Thymus (tissue), 11 donors: ENCODE measurements at regions not wholly inside any gene's neighbourhood (a gene's known extent, or its start where the extent isn't known, plus 50 kb on each side); places are given as distances from the start of the nearest gene placed in this dataset.
"Not testable (repeated sequence)": the region's sequence is repeated elsewhere in the genome, so short reads cannot be mapped to it uniquely, and the experiment has no call there.

Experiments used
- DNase-seq, 9 donors: peaks; one replicate each; pipeline ENCODE4 v3.0.0-alpha.2; 2013; ENCODE audit warnings: low spot score in 9 of 9, low read depth in 6 of 9, missing footprints in 1 of 9
- H3K27ac ChIP-seq, 2 donors: one replicate each; pipeline ENCODE4 v1.5.1; 2013; ENCODE audit warnings: control low read depth in 1 of 2, low read depth in 1 of 2, low read length in 1 of 2, mild to moderate bottlenecking in 1 of 2, moderate library complexity in 1 of 2
- H3K27me3 ChIP-seq, 2 donors: one replicate each; pipeline ENCODE4 v1.5.1; 2013; ENCODE audit warnings: low read length in 1 of 2; ENCODE audit not compliant: control insufficient read depth in 2 of 2, insufficient read depth in 1 of 2
- H3K36me3 ChIP-seq, 2 donors: one replicate each; pipeline ENCODE4 v1.5.1; 2013; ENCODE audit warnings: low read length in 1 of 2, mild to moderate bottlenecking in 1 of 2, moderate library complexity in 1 of 2; ENCODE audit not compliant: control insufficient read depth in 2 of 2, insufficient read depth in 2 of 2
- H3K4me1 ChIP-seq, 2 donors: one replicate each; pipeline ENCODE4 v1.5.1; 2013; ENCODE audit warnings: low read length in 2 of 2; ENCODE audit not compliant: control insufficient read depth in 2 of 2, insufficient read depth in 2 of 2
- H3K4me3 ChIP-seq, 2 donors: one replicate each; pipeline ENCODE4 v1.5.1; 2013; ENCODE audit warnings: low read length in 2 of 2, control low read depth in 1 of 2, mild to moderate bottlenecking in 1 of 2
- H3K9me3 ChIP-seq, 2 donors: one replicate each; pipeline ENCODE4 v1.5.1; 2013; ENCODE audit warnings: low read length in 1 of 2, mild to moderate bottlenecking in 1 of 2; ENCODE audit not compliant: control insufficient read depth in 2 of 2, insufficient read depth in 1 of 2
- WGBS: extraction: QIAGEN DNeasy Blood & Tissue Kit; methylation state at CpG from one replicate; pipeline ENCODE4 v1.1.7; 2013; 5-methylcytosine and 5-hydroxymethylcytosine counted together
- donor health status: healthy.

GRCh38 chr20:30611239-30611984 lies 646.1 kb upstream of the DEFB115 start:
- H3K4me3 ChIP-seq: no peak overlapping the region
- WGBS: 82% methylated on average over 15 of the region's 15 CpGs
- no peaks in the 10 kb centered on the region for H3K4me1 ChIP-seq
- H3K9me3 ChIP-seq: peaks cover 6 to 31% of the 10 kb centered on the region in 2 donors
- no peaks in the 10 kb centered on the region for H3K36me3 ChIP-seq
- H3K27ac ChIP-seq: no peak overlapping the region
- no peak for DNase-seq
- H3K27me3 ChIP-seq: no peaks in the 10 kb centered on the region

- DNase-seq: no peak
- Histone ChIP-seq H3K9me3 (peaks cover 8 to 41% of the 10 kb centered on the region in 2 donors), H3K36me3 (no peaks in the 10 kb centered on the region), H3K4me3 (no peak overlapping the region), H3K4me1 (no peaks in the 10 kb centered on the region), H3K27me3 (no peaks in the 10 kb centered on the region), H3K27ac (no peak overlapping the region)
- 93% methylated on average over 1 of the region's 1 CpG for whole genome bisulfite sequencing
Measured at GRCh38 chr20:30612344-30612743, 645.1 kb upstream of the DEFB115 start.

- H3K27ac ChIP-seq, H3K4me1 ChIP-seq, H3K27me3 ChIP-seq, H3K36me3 ChIP-seq, H3K4me3 ChIP-seq, DNase-seq: not testable (repeated sequence)
- 97% methylated on average over 4 of the region's 4 CpGs for WGBS
- H3K9me3 ChIP-seq: peaks cover 6 to 23% of the 10 kb centered on the region in 2 donors
Measured at GRCh38 chr20:30621346-30621745, 636.1 kb upstream of the DEFB115 start.

GRCh38 chr20:30624310-30624709 lies 633.2 kb upstream of the DEFB115 start:
- not testable (repeated sequence) for DNase-seq, H3K36me3 ChIP-seq, H3K4me3 ChIP-seq, H3K27ac ChIP-seq, H3K4me1 ChIP-seq, H3K27me3 ChIP-seq
- WGBS: 87% methylated on average over 3 of the region's 3 CpGs
- H3K9me3 ChIP-seq: peaks cover 4 to 13% of the 10 kb centered on the region in 2 donors

GRCh38 chr20:30629376-30629775 lies 628.1 kb upstream of the DEFB115 start:
- not testable (repeated sequence) for H3K4me1 ChIP-seq, H3K27ac ChIP-seq, H3K36me3 ChIP-seq, H3K27me3 ChIP-seq, DNase-seq, H3K4me3 ChIP-seq
- H3K9me3 ChIP-seq: peaks cover 2 to 29% of the 10 kb centered on the region in 2 donors
- WGBS: 77% methylated on average over 7 of the region's 7 CpGs

- no peaks in the 10 kb centered on the region for H3K36me3 ChIP-seq
- 89% methylated on average over 3 of the region's 3 CpGs for WGBS
- no peaks in the 10 kb centered on the region for H3K27me3 ChIP-seq
- no peak for DNase-seq
- no peaks in the 10 kb centered on the region for H3K4me1 ChIP-seq
- no peak overlapping the region for H3K4me3 ChIP-seq
- no peak overlapping the region for H3K27ac ChIP-seq
- H3K9me3 ChIP-seq: peaks cover 2 to 29% of the 10 kb centered on the region in 2 donors
Measured at GRCh38 chr20:30630761-30631160, 626.7 kb upstream of the DEFB115 start.

GRCh38 chr20:30631261-30631789 lies 626.1 kb upstream of the DEFB115 start:
- DNase-seq: not testable (repeated sequence)
- H3K9me3 ChIP-seq: peaks cover 2 to 29% of the 10 kb centered on the region in 2 donors
- 68% methylated on average over 4 of the region's 4 CpGs for WGBS

GRCh38 chr20:30632773-30633172 lies 624.7 kb upstream of the DEFB115 start:
- H3K27me3 ChIP-seq, H3K4me1 ChIP-seq, H3K4me3 ChIP-seq, H3K27ac ChIP-seq, DNase-seq, H3K36me3 ChIP-seq: not testable (repeated sequence)
- peaks cover 2 to 29% of the 10 kb centered on the region in 2 donors for H3K9me3 ChIP-seq
- WGBS: 87% methylated on average over 1 of the region's 1 CpG

More at GRCh38 chr20:30631261-30631789, 626.1 kb upstream of the DEFB115 start:
- not testable (repeated sequence) for H3K4me1 ChIP-seq, H3K27ac ChIP-seq, H3K4me3 ChIP-seq, H3K36me3 ChIP-seq, H3K27me3 ChIP-seq

- H3K27ac ChIP-seq, DNase-seq, H3K9me3 ChIP-seq, H3K27me3 ChIP-seq, H3K36me3 ChIP-seq, H3K4me3 ChIP-seq, H3K4me1 ChIP-seq: not testable (repeated sequence)
- 63% methylated on average over 4 of the region's 4 CpGs for WGBS
Measured at GRCh38 chr20:30641522-30641921, 615.9 kb upstream of the DEFB115 start.
